Astrocyte (in vitro differentiated cells and primary cell): ENCODE measurements at regions not wholly inside any gene's neighbourhood (a gene's known extent, or its start where the extent isn't known, plus 50 kb on each side); places are given as distances from the start of the nearest gene placed in this dataset.

ENCODE experiments used
- DNase-seq: peaks from one replicate; pipeline ENCODE4 v3.0.0-alpha.2; 2010; ENCODE audit warnings: low read depth
- FAIRE-seq: peaks from 2 replicates; lab custom pipeline; 2011; peaks lifted over from hg19 to GRCh38; lab: Jason Lieb, UNC
- H2AFZ ChIP-seq: 2 replicates; pipeline ENCODE4 v1.6.0; 2012; ENCODE audit warnings: low read depth, low read length, inconsistent platforms
- H3K27ac ChIP-seq: 2 replicates; pipeline ENCODE4 v1.5.1; 2011; ENCODE audit warnings: low read depth, low read length, inconsistent platforms
- H3K27me3 ChIP-seq: 2 replicates; pipeline ENCODE4 v1.6.0; 2011; ENCODE audit warnings: low read length, inconsistent platforms; ENCODE audit not compliant: insufficient read depth
- H3K36me3 ChIP-seq: 2 replicates; pipeline ENCODE4 v1.5.1; 2011; ENCODE audit warnings: low read length, inconsistent platforms; ENCODE audit not compliant: insufficient read depth
- H3K4me1 ChIP-seq: 2 replicates; pipeline ENCODE4 v1.5.1; 2011; ENCODE audit warnings: low read length, inconsistent platforms; ENCODE audit not compliant: insufficient read depth
- H3K4me2 ChIP-seq: 2 replicates; pipeline ENCODE4 v1.6.0; 2012; ENCODE audit warnings: low read length, inconsistent platforms
- H3K4me3 ChIP-seq: 2 replicates; pipeline ENCODE4 v1.5.1; 2011; ENCODE audit warnings: low read depth, mild to moderate bottlenecking, low read length, inconsistent platforms; ENCODE audit not compliant: insufficient read depth
- H3K79me2 ChIP-seq: 2 replicates; pipeline ENCODE4 v1.6.0; 2012; ENCODE audit warnings: mild to moderate bottlenecking, low read length, inconsistent platforms; ENCODE audit not compliant: insufficient read depth
- H3K9ac ChIP-seq: 2 replicates; pipeline ENCODE4 v1.6.0; 2012; ENCODE audit warnings: mild to moderate bottlenecking, low read length, inconsistent platforms
- H3K9me3 ChIP-seq: 2 replicates; pipeline ENCODE4 v1.5.1; 2012; ENCODE audit warnings: low read depth, mild to moderate bottlenecking, low read length, inconsistent platforms; ENCODE audit not compliant: insufficient read depth
- H4K20me1 ChIP-seq: 2 replicates; pipeline ENCODE4 v1.6.0; 2012; ENCODE audit warnings: low read length, inconsistent platforms; ENCODE audit not compliant: insufficient read depth
- H3K27ac Mint-ChIP-seq: one replicate; pipeline ENCODE4 v1.8.0; 2021; ENCODE audit warnings: mild to moderate bottlenecking, mixed read lengths; ENCODE audit not compliant: unreplicated experiment
- H3K27me3 Mint-ChIP-seq: one replicate; pipeline ENCODE4 v1.8.0; 2021; ENCODE audit warnings: low read depth, mixed read lengths; ENCODE audit not compliant: unreplicated experiment
- H3K36me3 Mint-ChIP-seq: one replicate; pipeline ENCODE4 v1.8.0; 2021; ENCODE audit warnings: low read depth, mixed read lengths; ENCODE audit not compliant: unreplicated experiment
- H3K4me1 Mint-ChIP-seq: one replicate; pipeline ENCODE4 v1.8.0; 2021; ENCODE audit warnings: low read depth, mixed read lengths; ENCODE audit not compliant: unreplicated experiment
- H3K4me3 Mint-ChIP-seq: one replicate; pipeline ENCODE4 v1.8.0; 2021; ENCODE audit warnings: mild to moderate bottlenecking, moderate library complexity, mixed read lengths; ENCODE audit not compliant: unreplicated experiment
- H3K9me3 Mint-ChIP-seq: one replicate; pipeline ENCODE4 v1.8.0; 2021; ENCODE audit warnings: mild to moderate bottlenecking, mixed read lengths; ENCODE audit not compliant: unreplicated experiment
- EZH2 ChIP-seq: IDR thresholded peaks from 2 replicates; pipeline ENCODE4 v1.6.1; 2012; ENCODE audit warnings: mild to moderate bottlenecking, low read length, inconsistent platforms; ENCODE audit not compliant: insufficient read depth
- TF ChIP-seq, protein P1 (sequence below): IDR thresholded peaks from 2 replicates; pipeline ENCODE4 v1.5.1; 2011; ENCODE audit warnings: low read depth, mild to moderate bottlenecking, inconsistent platforms, low read length, moderate library complexity; ENCODE audit not compliant: insufficient read depth

DNA sequence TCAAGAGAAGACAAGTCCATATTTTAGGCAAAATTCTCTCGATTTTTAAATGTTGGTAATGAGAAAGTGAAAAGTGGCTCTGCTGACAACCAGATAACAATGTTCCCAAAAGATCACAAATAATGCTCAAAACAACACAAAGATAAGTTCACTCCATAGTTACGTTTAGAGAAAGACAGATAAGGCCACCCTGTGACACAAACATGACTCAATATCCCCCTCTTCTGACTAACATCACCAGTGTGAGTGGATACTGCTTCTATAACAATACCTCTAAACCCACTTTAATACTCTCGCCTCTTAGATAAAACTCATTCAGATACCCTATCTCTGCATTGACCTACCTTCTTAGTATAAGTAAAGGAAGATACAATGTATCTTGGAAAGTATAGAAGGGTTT is 51.2 kb upstream of the RGS7 start:
- no peaks in the 10 kb centered on the region for H3K36me3 Mint-ChIP-seq
- no peak overlapping the region for H3K9ac ChIP-seq
- H3K27me3 Mint-ChIP-seq = peaks cover 2% of the 10 kb centered on the region
- H3K9me3 ChIP-seq = no peaks in the 10 kb centered on the region
- no peak for FAIRE-seq
- no peaks in the 10 kb centered on the region for H3K27me3 ChIP-seq
- H3K27ac ChIP-seq = no peak overlapping the region
- TF ChIP-seq, protein P1, sequence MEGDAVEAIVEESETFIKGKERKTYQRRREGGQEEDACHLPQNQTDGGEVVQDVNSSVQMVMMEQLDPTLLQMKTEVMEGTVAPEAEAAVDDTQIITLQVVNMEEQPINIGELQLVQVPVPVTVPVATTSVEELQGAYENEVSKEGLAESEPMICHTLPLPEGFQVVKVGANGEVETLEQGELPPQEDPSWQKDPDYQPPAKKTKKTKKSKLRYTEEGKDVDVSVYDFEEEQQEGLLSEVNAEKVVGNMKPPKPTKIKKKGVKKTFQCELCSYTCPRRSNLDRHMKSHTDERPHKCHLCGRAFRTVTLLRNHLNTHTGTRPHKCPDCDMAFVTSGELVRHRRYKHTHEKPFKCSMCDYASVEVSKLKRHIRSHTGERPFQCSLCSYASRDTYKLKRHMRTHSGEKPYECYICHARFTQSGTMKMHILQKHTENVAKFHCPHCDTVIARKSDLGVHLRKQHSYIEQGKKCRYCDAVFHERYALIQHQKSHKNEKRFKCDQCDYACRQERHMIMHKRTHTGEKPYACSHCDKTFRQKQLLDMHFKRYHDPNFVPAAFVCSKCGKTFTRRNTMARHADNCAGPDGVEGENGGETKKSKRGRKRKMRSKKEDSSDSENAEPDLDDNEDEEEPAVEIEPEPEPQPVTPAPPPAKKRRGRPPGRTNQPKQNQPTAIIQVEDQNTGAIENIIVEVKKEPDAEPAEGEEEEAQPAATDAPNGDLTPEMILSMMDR = no peak
- no peak for TF ChIP-seq EZH2
- H3K27ac Mint-ChIP-seq = no peak overlapping the region
- H3K4me1 Mint-ChIP-seq = no peaks in the 10 kb centered on the region
- H3K4me2 ChIP-seq = no peak overlapping the region
- H3K36me3 ChIP-seq = no peaks in the 10 kb centered on the region
- no peak overlapping the region for H3K4me3 Mint-ChIP-seq
- no peaks in the 10 kb centered on the region for H3K9me3 Mint-ChIP-seq
- DNase-seq = no peak
- H3K4me3 ChIP-seq = no peak overlapping the region
- no peaks in the 10 kb centered on the region for H3K79me2 ChIP-seq
- H3K4me1 ChIP-seq = peaks cover 2% of the 10 kb centered on the region
- no peaks in the 10 kb centered on the region for H4K20me1 ChIP-seq
- H2AFZ ChIP-seq = no peak overlapping the region
